Kidney (tissue), 13 donors: ENCODE measurements at regions not wholly inside any gene's neighbourhood (a gene's known extent, or its start where the extent isn't known, plus 50 kb on each side); places are given as distances from the start of the nearest gene placed in this dataset.
"Not testable (repeated sequence)": the region's sequence is repeated elsewhere in the genome, so short reads cannot be mapped to it uniquely, and the experiment has no call there.

Experiments
- DNase-seq, 5 donors: peaks; one replicate each; pipeline ENCODE4 v3.0.0-alpha.2; 2013 to 2020
- FAIRE-seq: peaks from 2 replicates; lab custom pipeline; 2012; peaks lifted over from hg19 to GRCh38; lab: Jason Lieb, UNC
- H3K27ac ChIP-seq, 2 donors: one replicate each; pipeline ENCODE4 v1.7.0; 2013; ENCODE audit warnings: low read depth in 2 of 2, low read length in 2 of 2, inconsistent platforms in 1 of 2
- H3K27me3 ChIP-seq: one replicate; pipeline ENCODE4 v1.7.1; 2013; ENCODE audit warnings: low read length, inconsistent platforms; ENCODE audit not compliant: control insufficient read depth, insufficient read depth
- H3K36me3 ChIP-seq, 3 donors: one replicate each; pipeline versions ENCODE4 v1.7.0 to v1.7.1; 2013; ENCODE audit warnings: low read length in 3 of 3, control low read depth in 1 of 3, inconsistent platforms in 1 of 3; ENCODE audit not compliant: insufficient read depth in 3 of 3, control insufficient read depth in 2 of 3
- H3K4me1 ChIP-seq, 3 donors: one replicate each; pipeline versions ENCODE4 v1.7.0 to v1.7.1; 2013; ENCODE audit warnings: low read length in 3 of 3, inconsistent platforms in 1 of 3, low read depth in 1 of 3; ENCODE audit not compliant: control insufficient read depth in 2 of 3, insufficient read depth in 2 of 3
- H3K4me3 ChIP-seq, 3 donors: one replicate each; pipeline versions ENCODE4 v1.7.0 to v1.8.1; 2013; ENCODE audit warnings: low read length in 3 of 3, control low read depth in 1 of 3, inconsistent platforms in 1 of 3
- H3K9ac ChIP-seq, 3 donors: one replicate each; pipeline versions ENCODE4 v1.7.0 to v1.7.1; 2013; ENCODE audit warnings: low read length in 3 of 3, control low read depth in 1 of 3, inconsistent platforms in 1 of 3
- H3K9me3 ChIP-seq, 3 donors: one replicate each; pipeline versions ENCODE4 v1.7.0 to v1.7.1; 2013; ENCODE audit warnings: low read length in 3 of 3, control low read depth in 1 of 3, inconsistent platforms in 1 of 3; ENCODE audit not compliant: control insufficient read depth in 2 of 3, insufficient read depth in 1 of 3
- CTCF ChIP-seq: IDR thresholded peaks from 3 replicates; pipeline ENCODE4 v1.5.1; 2012; ENCODE audit warnings: mild to moderate bottlenecking, moderate library complexity, borderline replicate concordance; ENCODE audit not compliant: insufficient read depth; ENCODE audit errors: extremely low read depth
- intact Hi-C: fragments of 100-400 bp; cut with DNase I; formaldehyde crosslinking; loops from one replicate; pipeline ENCODE4 v1.11.1; 2022
- donor health status: control.
- donor health status: control.
- donor health status: control.
- donor health status: control.
- donor health status: control.
- donor health status: DM: yes; HTN: yes; CAD: no.
- donor health status: Normal renal cell carcinoma (clear cell type).

- TF ChIP-seq CTCF = no peak
- Histone ChIP-seq H3K36me3 (no peaks in the 10 kb centered on the region), H3K4me3 (no peak overlapping the region), H3K4me1 (no peaks in the 10 kb centered on the region), H3K9me3 (no peaks in the 10 kb centered on the region), H3K27ac (no peak overlapping the region), H3K27me3 (no peaks in the 10 kb centered on the region), H3K9ac (no peak overlapping the region)
- intact Hi-C loops = no loop called here
- no peak for DNase-seq
- no peak for FAIRE-seq
Observed at GRCh38 chr16:63876103-63876502, 1245.8 kb downstream of the CDH11 start.

- FAIRE-seq, intact Hi-C loops, H3K27ac ChIP-seq, H3K27me3 ChIP-seq, H3K9me3 ChIP-seq, DNase-seq, H3K9ac ChIP-seq, H3K36me3 ChIP-seq, H3K4me1 ChIP-seq, H3K4me3 ChIP-seq: not testable (repeated sequence)
Observed at GRCh38 chr16:63860700-63861099, 1261.2 kb downstream of the CDH11 start.

- Histone ChIP-seq H3K9me3 (no peaks in the 10 kb centered on the region), H3K27me3 (no peaks in the 10 kb centered on the region), H3K36me3 (no peaks in the 10 kb centered on the region), H3K4me1 (no peaks in the 10 kb centered on the region), H3K4me3 (no peak overlapping the region), H3K27ac (no peak overlapping the region), H3K9ac (no peak overlapping the region)
- TF ChIP-seq CTCF = no peak
- intact Hi-C loops = no loop called here
- FAIRE-seq (no peak), DNase-seq (no peak)
Observed at GRCh38 chr16:63856537-63856936, 1265.3 kb downstream of the CDH11 start.

GRCh38 chr16:63850979-63851378 is 1270.9 kb downstream of the CDH11 start:
- Histone ChIP-seq H3K27ac (no peak overlapping the region), H3K9me3 (no peaks in the 10 kb centered on the region), H3K27me3 (no peaks in the 10 kb centered on the region), H3K4me1 (no peaks in the 10 kb centered on the region), H3K36me3 (no peaks in the 10 kb centered on the region), H3K9ac (no peak overlapping the region), H3K4me3 (no peak overlapping the region)
- no peak for TF ChIP-seq CTCF
- DNase-seq = no peak
- intact Hi-C loops = no loop called here
- FAIRE-seq = no peak
